HEK293T (cell line): ENCODE measurements at regions not wholly inside any gene's neighbourhood (a gene's known extent, or its start where the extent isn't known, plus 50 kb on each side); places are given as distances from the start of the nearest gene placed in this dataset.

Experiments used
- CTCF ChIA-PET: fragments of 350-600 bp; formaldehyde crosslinking; extraction: SDS; loops from one replicate; lab custom pipeline; 2021; ENCODE audit warnings: antibody characterized with exemption, inconsistent platforms; lab: Yijun Ruan, JAX
- POLR2A ChIA-PET: fragments of 350-600 bp; formaldehyde crosslinking; extraction: SDS; loops from one replicate; lab custom pipeline; 2020; ENCODE audit warnings: antibody characterized with exemption, inconsistent platforms; lab: Yijun Ruan, JAX
- DNase-seq: peaks from one replicate; pipeline ENCODE4 v3.0.0; 2012; ENCODE audit warnings: mixed read lengths; ENCODE audit errors: extremely low spot score
- ARNT ChIP-seq: fragments of 450-650 bp; IDR thresholded peaks from 2 replicates; pipeline ENCODE4 v1.6.1; 2017; ENCODE audit warnings: mild to moderate bottlenecking
- BHLHE40 ChIP-seq: fragments of 450-650 bp; IDR thresholded peaks from 2 replicates; pipeline ENCODE4 v1.6.1; 2016; ENCODE audit warnings: mild to moderate bottlenecking, moderate library complexity, borderline replicate concordance
- CTBP1 ChIP-seq: fragments of 450-650 bp; IDR thresholded peaks from 2 replicates; pipeline ENCODE4 v1.6.1; 2016; ENCODE audit warnings: borderline replicate concordance
- ELF4 ChIP-seq: fragments of 450-650 bp; IDR thresholded peaks from 2 replicates; pipeline ENCODE4 v1.6.1; 2017; ENCODE audit warnings: antibody characterized with exemption
- FOXA1 ChIP-seq: fragments of 450-650 bp; IDR thresholded peaks from 2 replicates; pipeline ENCODE4 v1.6.1; 2016; ENCODE audit warnings: mild to moderate bottlenecking
- FOXK2 ChIP-seq: fragments of 450-650 bp; IDR thresholded peaks from 2 replicates; pipeline ENCODE4 v1.6.1; 2016; ENCODE audit warnings: mild to moderate bottlenecking
- FOXM1 ChIP-seq: fragments of 450-650 bp; IDR thresholded peaks from 2 replicates; pipeline ENCODE4 v1.6.1; 2017; ENCODE audit warnings: mild to moderate bottlenecking, borderline replicate concordance
- HDGF ChIP-seq: fragments of 450-650 bp; IDR thresholded peaks from 2 replicates; pipeline ENCODE4 v1.6.1; 2017; ENCODE audit warnings: antibody characterized with exemption, borderline replicate concordance
- L3MBTL2 ChIP-seq: fragments of 450-650 bp; conservative IDR thresholded peaks from 2 replicates; pipeline ENCODE4 v1.6.1; 2016; ENCODE audit warnings: mild to moderate bottlenecking
- LEF1 ChIP-seq: fragments of 450-650 bp; IDR thresholded peaks from 2 replicates; pipeline ENCODE4 v1.6.1; 2017; ENCODE audit warnings: mild to moderate bottlenecking, borderline replicate concordance
- NFRKB ChIP-seq: fragments of 450-650 bp; IDR thresholded peaks from 2 replicates; pipeline ENCODE4 v1.6.1; 2016; ENCODE audit warnings: mild to moderate bottlenecking, moderate library complexity
- PKNOX1 ChIP-seq: fragments of 450-650 bp; IDR thresholded peaks from 2 replicates; pipeline ENCODE4 v1.6.1; 2016
- SP1 ChIP-seq: fragments of 450-650 bp; IDR thresholded peaks from 2 replicates; pipeline ENCODE4 v1.6.1; 2017
- SUZ12 ChIP-seq: fragments of 450-650 bp; IDR thresholded peaks from 2 replicates; pipeline ENCODE4 v1.6.1; 2016; ENCODE audit warnings: mild to moderate bottlenecking
- TARDBP ChIP-seq: fragments of 450-650 bp; IDR thresholded peaks from 2 replicates; pipeline ENCODE4 v1.6.1; 2016
- ZNF384 ChIP-seq: fragments of 450-650 bp; IDR thresholded peaks from 2 replicates; pipeline ENCODE4 v1.6.1; 2016

GRCh38 chr5:165310031-165310430 is 1804.6 kb downstream of the MAT2B start:
- ChIA-PET CTCF (no interaction called here), POLR2A (no interaction called here)
- no peak for TF ChIP-seq ELF4
- no peak for TF ChIP-seq HDGF
- TF ChIP-seq SP1: no peak
- no peak for TF ChIP-seq FOXK2
- TF ChIP-seq CTBP1: no peak
- TF ChIP-seq ZNF384: no peak
- no peak for TF ChIP-seq ARNT
- no peak for TF ChIP-seq LEF1
- TF ChIP-seq NFRKB: no peak
- TF ChIP-seq FOXA1: no peak
- no peak for TF ChIP-seq SUZ12
- no peak for TF ChIP-seq L3MBTL2
- TF ChIP-seq FOXM1: no peak
- DNase-seq: no peak

- DNase-seq: no peak
- ChIA-PET CTCF (no interaction called here), POLR2A (no interaction called here)
- no peak for TF ChIP-seq FOXA1
- TF ChIP-seq FOXM1: no peak
- no peak for TF ChIP-seq HDGF
- no peak for TF ChIP-seq PKNOX1
- no peak for TF ChIP-seq ARNT
- TF ChIP-seq L3MBTL2: no peak
- no peak for TF ChIP-seq ZNF384
- TF ChIP-seq NFRKB: no peak
- TF ChIP-seq SP1: no peak
- no peak for TF ChIP-seq ELF4
- no peak for TF ChIP-seq SUZ12
- no peak for TF ChIP-seq CTBP1
- TF ChIP-seq TARDBP: no peak
- TF ChIP-seq BHLHE40: no peak
Measured at GRCh38 chr5:165321912-165322311, 1816.5 kb downstream of the MAT2B start.

GRCh38 chr5:165325221-165325620 is 1819.8 kb downstream of the MAT2B start:
- CTCF ChIA-PET: no interaction called here

GRCh38 chr5:165327631-165328030 is 1822.2 kb downstream of the MAT2B start:
- no peak for DNase-seq
- POLR2A ChIA-PET: no interaction called here
- no peak for TF ChIP-seq L3MBTL2
- no peak for TF ChIP-seq LEF1
- no peak for TF ChIP-seq FOXM1
- no peak for TF ChIP-seq HDGF
- TF ChIP-seq SUZ12: no peak
- TF ChIP-seq ZNF384: no peak
- TF ChIP-seq PKNOX1: no peak
- TF ChIP-seq BHLHE40: no peak
- no peak for TF ChIP-seq CTBP1
- TF ChIP-seq ELF4: no peak
- TF ChIP-seq NFRKB: no peak
- no peak for TF ChIP-seq TARDBP
- TF ChIP-seq FOXA1: no peak
- no peak for TF ChIP-seq SP1
- TF ChIP-seq ARNT: no peak
- CTCF ChIA-PET: no interaction called here

More at GRCh38 chr5:165325221-165325620, 1819.8 kb downstream of the MAT2B start:
- TF ChIP-seq FOXA1 (no peak), LEF1 (no peak), ELF4 (no peak)
- POLR2A ChIA-PET: no interaction called here
- DNase-seq: no peak

- DNase-seq: no peak
- POLR2A ChIA-PET: no interaction called here
- CTCF ChIA-PET: no interaction called here
- TF ChIP-seq L3MBTL2: no peak
- TF ChIP-seq ZNF384: no peak
Measured at GRCh38 chr5:165328846-165329245, 1823.4 kb downstream of the MAT2B start.

GRCh38 chr5:165333623-165334022 is 1828.2 kb downstream of the MAT2B start:
- ChIA-PET POLR2A (no interaction called here), CTCF (no interaction called here)
- TF ChIP-seq FOXM1: no peak
- TF ChIP-seq HDGF: no peak
- no peak for TF ChIP-seq FOXK2
- TF ChIP-seq ARNT: no peak
- TF ChIP-seq CTBP1: no peak
- TF ChIP-seq TARDBP: no peak
- no peak for TF ChIP-seq PKNOX1
- no peak for TF ChIP-seq LEF1
- no peak for TF ChIP-seq SUZ12
- TF ChIP-seq NFRKB: no peak
- TF ChIP-seq ZNF384: no peak
- no peak for TF ChIP-seq ELF4
- no peak for TF ChIP-seq L3MBTL2
- TF ChIP-seq SP1: no peak
- no peak for TF ChIP-seq BHLHE40
- no peak for TF ChIP-seq FOXA1
- DNase-seq: no peak

- no peak for DNase-seq
- ChIA-PET POLR2A (no interaction called here), CTCF (no interaction called here)
- TF ChIP-seq ARNT (no peak), ZNF384 (no peak), HDGF (no peak), L3MBTL2 (no peak), PKNOX1 (no peak), ELF4 (no peak), SP1 (no peak), TARDBP (no peak), CTBP1 (no peak), NFRKB (no peak), FOXM1 (no peak), FOXA1 (no peak), SUZ12 (no peak), BHLHE40 (no peak), FOXK2 (no peak), LEF1 (no peak)
Measured at GRCh38 chr5:165334201-165334600, 1828.8 kb downstream of the MAT2B start.
